Sciatic nerve (tissue), 2 donors: ENCODE measurements at regions not wholly inside any gene's neighbourhood (a gene's known extent, or its start where the extent isn't known, plus 50 kb on each side); places are given as distances from the start of the nearest gene placed in this dataset.
"Not testable (repeated sequence)": the region's sequence is repeated elsewhere in the genome, so short reads cannot be mapped to it uniquely, and the experiment has no call there.

Experiments
- ATAC-seq: fragments of 200-7000 bp; cut with Tn5 transposase; one replicate; pipeline ENCODE4 v1.9.1; 2020; ENCODE audit warnings: mild to moderate bottlenecking, moderate library complexity
- DNase-seq: peaks from one replicate; pipeline ENCODE4 v3.0.0-alpha.2; 2020; ENCODE audit warnings: low spot score
- intact Hi-C: fragments of 100-400 bp; cut with DNase I; formaldehyde crosslinking; loops from one replicate; pipeline ENCODE4 v1.14.2; 2022
- donor health status: DM: no; HTN: no; CAD: no.
- donor health status: DM: no; HTN: no; CAD: no.

GRCh38 chr7:26964156-26964808, 99.9 kb upstream of the SKAP2 start:
- DNase-seq, result no peak
- intact Hi-C loops, result no loop called here
- no peak for ATAC-seq

- DNase-seq, result no peak
- ATAC-seq, result no peak
- intact Hi-C loops, result no loop called here
Observed at GRCh38 chr7:26959290-26959689, 94.9 kb upstream of the SKAP2 start.

- intact Hi-C loops, result no loop called here
- no peak for ATAC-seq
Observed at GRCh38 chr7:26958834-26959233, 94.4 kb upstream of the SKAP2 start.

GRCh38 chr7:26955516-26955915, 91.1 kb upstream of the SKAP2 start:
- intact Hi-C loops, result no loop called here

More at GRCh38 chr7:26958834-26959233, 94.4 kb upstream of the SKAP2 start:
- no peak for DNase-seq

GRCh38 chr7:26954951-26955350, 90.6 kb upstream of the SKAP2 start:
- ATAC-seq (no peak), DNase-seq (no peak)
- intact Hi-C loops, result no loop called here

More at GRCh38 chr7:26955516-26955915, 91.1 kb upstream of the SKAP2 start:
- DNase-seq (no peak), ATAC-seq (no peak)

GRCh38 chr7:26951407-26951950, 87.1 kb upstream of the SKAP2 start:
- no peak for ATAC-seq
- intact Hi-C loops, result no loop called here
- DNase-seq, result no peak

- intact Hi-C loops, result no loop called here
- no peak for DNase-seq
- ATAC-seq, result no peak
Observed at GRCh38 chr7:26950889-26951288, 86.5 kb upstream of the SKAP2 start.

GRCh38 chr7:26949319-26949718, 84.9 kb upstream of the SKAP2 start:
- no peak for ATAC-seq
- DNase-seq, result no peak
- intact Hi-C loops, result no loop called here

GRCh38 chr7:26948617-26949118, 84.3 kb upstream of the SKAP2 start:
- DNase-seq, result no peak
- intact Hi-C loops, result no loop called here
- ATAC-seq, result no peak

GRCh38 chr7:26944501-26945358, 80.3 kb upstream of the SKAP2 start:
- intact Hi-C loops, result no loop called here

GRCh38 chr7:26937939-26938623, 73.7 kb upstream of the SKAP2 start:
- no peak for DNase-seq
- ATAC-seq, result no peak
- intact Hi-C loops, result no loop called here

More at GRCh38 chr7:26944501-26945358, 80.3 kb upstream of the SKAP2 start:
- DNase-seq (no peak), ATAC-seq (no peak)

- intact Hi-C loops, result no loop called here
- DNase-seq, result no peak
- no peak for ATAC-seq
Observed at GRCh38 chr7:26937306-26937705, 72.9 kb upstream of the SKAP2 start.

GRCh38 chr7:26932616-26933015, 68.2 kb upstream of the SKAP2 start:
- intact Hi-C loops, ATAC-seq, DNase-seq: not testable (repeated sequence)

GRCh38 chr7:26930845-26931244, 66.5 kb upstream of the SKAP2 start:
- intact Hi-C loops, result no loop called here
- DNase-seq (no peak), ATAC-seq (no peak)

- DNase-seq (no peak), ATAC-seq (no peak)
- intact Hi-C loops, result no loop called here
Observed at GRCh38 chr7:26930201-26930600, 65.8 kb upstream of the SKAP2 start.

- no peak for ATAC-seq
- DNase-seq, result no peak
- intact Hi-C loops, result no loop called here
Observed at GRCh38 chr7:26928703-26929347, 64.4 kb upstream of the SKAP2 start.

GRCh38 chr7:26925768-26926167, 61.4 kb upstream of the SKAP2 start:
- DNase-seq, result no peak
- ATAC-seq, result no peak
- intact Hi-C loops, result no loop called here

GRCh38 chr7:26924149-26924767, 59.9 kb upstream of the SKAP2 start:
- no peak for ATAC-seq
- intact Hi-C loops, result no loop called here

More at GRCh38 chr7:26924149-26924767, 59.9 kb upstream of the SKAP2 start:
- DNase-seq, result no peak
